Esophagus squamous epithelium (tissue), 5 donors: ENCODE measurements at regions not wholly inside any gene's neighbourhood (a gene's known extent, or its start where the extent isn't known, plus 50 kb on each side); places are given as distances from the start of the nearest gene placed in this dataset.
"Not testable (repeated sequence)": the region's sequence is repeated elsewhere in the genome, so short reads cannot be mapped to it uniquely, and the experiment has no call there.

Experiments
- DNase-seq: peaks from one replicate; lab custom pipeline; 2025; lab: John Stamatoyannopoulos, UW
- H3K27ac ChIP-seq, 4 donors: fragments of 200-600 bp; sonication (generic); one replicate each; pipeline ENCODE4 v1.5.1; 2016 to 2019; ENCODE audit warnings: mild to moderate bottlenecking in 1 of 4
- H3K27me3 ChIP-seq, 4 donors: fragments of 200-600 bp; sonication (generic); 1 replicate in 3 of 4; 2 replicates in 1 of 4; pipeline versions ENCODE4 v1.5.1 to v1.6.0; 2017 to 2021; ENCODE audit warnings: antibody characterized with exemption in 1 of 4
- H3K36me3 ChIP-seq, 3 donors: fragments of 200-600 bp; sonication (generic); one replicate each; pipeline ENCODE4 v1.5.1; 2016 to 2019
- H3K4me1 ChIP-seq, 3 donors: fragments of 200-600 bp; sonication (generic); one replicate each; pipeline ENCODE4 v1.5.1; 2017 to 2019
- H3K4me3 ChIP-seq, 4 donors: fragments of 200-600 bp; sonication (generic); 1 replicate in 3 of 4; 2 replicates in 1 of 4; pipeline ENCODE4 v1.5.1; 2016 to 2019; ENCODE audit warnings: mild to moderate bottlenecking in 2 of 4, moderate library complexity in 1 of 4
- H3K9me3 ChIP-seq, 3 donors: fragments of 200-600 bp; sonication (generic); one replicate each; pipeline ENCODE4 v1.5.1; 2016 to 2019
- CTCF ChIP-seq, 6 experiments: fragments of 450-650 bp in 4 of 6; fragments of 200-600 bp in 2 of 6; sonication (generic) in 2 of 6; IDR thresholded peaks; one replicate each; pipeline ENCODE4 v1.5.1; 2016 to 2019; ENCODE audit warnings: antibody characterized with exemption in 6 of 6, mild to moderate bottlenecking in 4 of 6, moderate library complexity in 4 of 6
- POLR2A ChIP-seq, 4 donors: fragments of 450-650 bp; IDR thresholded peaks; one replicate each; pipeline ENCODE4 v1.6.1; 2017; ENCODE audit warnings: antibody characterized with exemption in 4 of 4, mild to moderate bottlenecking in 4 of 4, moderate library complexity in 3 of 4
- WGBS, 2 donors: methylation state at CpG; one replicate each; pipeline ENCODE4 v1.1.5; 2018; 5-methylcytosine and 5-hydroxymethylcytosine counted together
- intact Hi-C: fragments of 100-400 bp; cut with DNase I; formaldehyde crosslinking; loops from one replicate; pipeline ENCODE4 v1.15.0; 2022
- donor health status: DM: yes; HTN: yes; CAD: no.

GRCh38 chrX:3514996-3515395 lies 168.5 kb upstream of the MXRA5 start:
- no peak overlapping the region for H3K27ac ChIP-seq
- no peak for DNase-seq
- no peaks in the 10 kb centered on the region for H3K27me3 ChIP-seq
- TF ChIP-seq POLR2A (IDR thresholded peaks at IDR 0.05) (no peak), CTCF (IDR thresholded peaks at IDR 0.05) (no peak)
- no peaks in the 10 kb centered on the region for H3K36me3 ChIP-seq
- no peaks in the 10 kb centered on the region for H3K4me1 ChIP-seq
- no peaks in the 10 kb centered on the region for H3K9me3 ChIP-seq
- intact Hi-C loops, result no loop called here
- no peak overlapping the region for H3K4me3 ChIP-seq
- WGBS, 2 donors, result 40 to 58% methylated on average over 3 of the region's 3 CpGs

- H3K4me3 ChIP-seq, H3K27me3 ChIP-seq, intact Hi-C loops, H3K27ac ChIP-seq, H3K9me3 ChIP-seq, H3K36me3 ChIP-seq, H3K4me1 ChIP-seq, DNase-seq: not testable (repeated sequence)
- WGBS, 2 donors, result 41 to 52% methylated on average over 5 to 9 of the region's 10 CpGs
Measured at GRCh38 chrX:3512150-3512549, 165.7 kb upstream of the MXRA5 start.

GRCh38 chrX:3509934-3510333 lies 163.5 kb upstream of the MXRA5 start:
- TF ChIP-seq CTCF (IDR thresholded peaks at IDR 0.05) (no peak), POLR2A (IDR thresholded peaks at IDR 0.05) (no peak)
- no peaks in the 10 kb centered on the region for H3K4me1 ChIP-seq
- no peaks in the 10 kb centered on the region for H3K27me3 ChIP-seq
- WGBS, 2 donors, result 75 to 79% methylated on average over 4 of the region's 4 CpGs
- no peak for DNase-seq
- intact Hi-C loops, result no loop called here
- no peaks in the 10 kb centered on the region for H3K9me3 ChIP-seq
- no peak overlapping the region for H3K27ac ChIP-seq
- H3K36me3 ChIP-seq, result no peaks in the 10 kb centered on the region
- no peak overlapping the region for H3K4me3 ChIP-seq

GRCh38 chrX:3504916-3505315 lies 158.5 kb upstream of the MXRA5 start:
- H3K27me3 ChIP-seq, result no peaks in the 10 kb centered on the region
- intact Hi-C loops, result no loop called here
- WGBS, 2 donors, result 97 to 100% methylated on average over 3 of the region's 3 CpGs
- no peak overlapping the region for H3K4me3 ChIP-seq
- no peak for TF ChIP-seq POLR2A (IDR thresholded peaks at IDR 0.05)
- no peak for TF ChIP-seq CTCF (IDR thresholded peaks at IDR 0.05)
- H3K9me3 ChIP-seq, result no peaks in the 10 kb centered on the region
- DNase-seq, result no peak
- H3K36me3 ChIP-seq, result no peaks in the 10 kb centered on the region
- no peak overlapping the region for H3K27ac ChIP-seq
- H3K4me1 ChIP-seq, result no peaks in the 10 kb centered on the region

GRCh38 chrX:3501833-3502535 lies 155.5 kb upstream of the MXRA5 start:
- DNase-seq, result no peak
- TF ChIP-seq CTCF (IDR thresholded peaks at IDR 0.05) (no peak), POLR2A (IDR thresholded peaks at IDR 0.05) (no peak)
- 59 to 69% methylated on average over 15 to 20 of the region's 21 CpGs for WGBS, 2 donors
- Histone ChIP-seq H3K27ac (no peak overlapping the region), H3K9me3 (no peaks in the 10 kb centered on the region), H3K36me3 (no peaks in the 10 kb centered on the region), H3K4me1 (no peaks in the 10 kb centered on the region), H3K4me3 (no peak overlapping the region), H3K27me3 (no peaks in the 10 kb centered on the region)
- intact Hi-C loops, result no loop called here

GRCh38 chrX:3495836-3496769 lies 149.7 kb upstream of the MXRA5 start:
- H3K9me3 ChIP-seq, H3K4me1 ChIP-seq, DNase-seq, H3K36me3 ChIP-seq, H3K27ac ChIP-seq, H3K27me3 ChIP-seq, H3K4me3 ChIP-seq, intact Hi-C loops: not testable (repeated sequence)
- WGBS, 2 donors, result 42 to 68% methylated on average over 9 to 11 of the region's 12 CpGs
